GM21529 (cell line): ENCODE measurements at regions not wholly inside any gene's neighbourhood (a gene's known extent, or its start where the extent isn't known, plus 50 kb on each side); places are given as distances from the start of the nearest gene placed in this dataset.

ENCODE experiments used
- ATAC-seq: cut with Tn5 transposase; IDR thresholded peaks from one replicate; pipeline ENCODE4 v1.9.1; 2021; ENCODE audit not compliant: unreplicated experiment

- ATAC-seq: no peak
Measured at GRCh38 chr6:133630651-133631050, 258.3 kb upstream of the TCF21 start.

- ATAC-seq: no peak
Measured at GRCh38 chr6:133631421-133631820, 257.5 kb upstream of the TCF21 start.

- no peak for ATAC-seq
Measured at GRCh38 chr6:133632206-133632605, 256.7 kb upstream of the TCF21 start.

- no peak for ATAC-seq
Measured at GRCh38 chr6:133632906-133633305, 256.0 kb upstream of the TCF21 start.

- no peak for ATAC-seq
Measured at GRCh38 chr6:133634474-133634873, 254.4 kb upstream of the TCF21 start.

GRCh38 chr6:133635447-133635846 is 253.5 kb upstream of the TCF21 start:
- ATAC-seq: no peak

GRCh38 chr6:133637436-133637835 is 251.5 kb upstream of the TCF21 start:
- no peak for ATAC-seq

DNA sequence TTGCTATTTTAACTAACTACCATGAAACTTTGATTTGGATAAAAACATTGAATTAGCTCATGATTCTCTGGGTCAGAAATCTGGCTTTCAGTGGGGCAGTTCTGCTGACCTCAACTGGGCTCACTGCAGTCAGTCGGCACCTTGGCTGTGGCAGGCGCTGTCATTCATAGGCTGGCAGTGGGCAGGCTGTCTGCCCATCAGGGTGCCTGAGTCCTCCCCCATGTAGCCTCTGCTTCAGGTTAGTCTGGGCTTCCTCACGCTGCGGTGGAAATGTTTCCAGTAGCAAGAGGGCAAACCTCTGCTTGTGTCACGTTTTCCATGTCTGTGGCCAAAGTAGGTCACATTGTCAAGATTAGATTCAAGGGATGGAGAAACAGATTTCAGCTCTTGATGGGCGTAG is 251.0 kb upstream of the TCF21 start:
- ATAC-seq: no peak

DNA sequence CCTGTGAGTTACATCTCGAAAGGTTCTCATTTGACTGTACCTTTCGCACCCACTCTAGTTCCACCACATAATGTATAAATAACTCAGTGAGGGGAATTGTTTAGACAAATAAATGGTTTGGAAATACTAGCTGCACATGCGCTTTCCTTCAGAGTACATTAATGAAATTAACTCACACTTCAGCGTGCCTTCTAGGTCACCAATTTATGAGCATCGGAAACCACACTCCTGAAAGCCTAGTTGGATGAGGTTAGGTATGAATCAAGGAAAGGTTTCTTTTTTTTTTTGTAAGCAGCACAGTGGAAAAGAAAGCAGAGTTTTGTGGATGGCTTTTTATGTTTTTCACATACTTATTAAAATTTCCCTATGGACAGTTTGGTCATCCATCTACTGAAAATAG is 247.8 kb upstream of the TCF21 start:
- no peak for ATAC-seq

GRCh38 chr6:133644548-133644891 is 244.4 kb upstream of the TCF21 start:
- no peak for ATAC-seq

DNA sequence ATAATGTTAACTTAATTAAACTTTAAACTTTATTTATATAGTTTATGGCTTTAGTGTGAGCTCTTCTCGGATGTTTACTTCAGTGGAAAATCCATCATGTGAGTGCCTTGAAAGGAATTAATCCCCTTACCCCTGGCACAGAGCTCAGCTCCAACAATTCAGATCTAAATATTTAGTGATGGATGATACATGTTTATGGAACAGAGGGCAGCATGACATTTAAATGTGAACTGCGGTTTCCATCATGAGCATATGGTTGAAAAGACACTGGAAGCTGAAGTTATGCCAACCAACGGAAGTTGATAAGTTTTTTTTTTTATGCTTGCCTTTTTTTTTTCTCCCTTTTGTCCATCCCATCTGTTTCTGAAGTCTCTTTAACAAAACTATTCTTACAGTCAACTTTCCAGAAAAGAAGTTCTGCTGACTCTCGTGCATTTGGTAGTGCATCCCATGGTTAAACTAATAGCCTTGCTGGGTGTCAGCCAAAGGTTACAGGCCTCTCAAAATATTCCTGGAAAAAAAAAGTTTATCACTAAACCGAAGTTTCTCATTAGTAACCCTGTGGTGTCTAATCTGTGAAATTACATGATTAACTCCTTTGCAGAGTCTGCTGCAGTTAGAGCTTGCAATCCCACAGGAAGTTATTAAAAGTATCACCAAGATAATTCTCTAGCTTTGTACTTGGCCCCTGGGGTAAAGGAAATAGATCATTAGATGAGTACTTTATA is 243.9 kb upstream of the TCF21 start:
- ATAC-seq: no peak

- no peak for ATAC-seq
Measured at GRCh38 chr6:133645966-133646740, 242.8 kb upstream of the TCF21 start.

DNA sequence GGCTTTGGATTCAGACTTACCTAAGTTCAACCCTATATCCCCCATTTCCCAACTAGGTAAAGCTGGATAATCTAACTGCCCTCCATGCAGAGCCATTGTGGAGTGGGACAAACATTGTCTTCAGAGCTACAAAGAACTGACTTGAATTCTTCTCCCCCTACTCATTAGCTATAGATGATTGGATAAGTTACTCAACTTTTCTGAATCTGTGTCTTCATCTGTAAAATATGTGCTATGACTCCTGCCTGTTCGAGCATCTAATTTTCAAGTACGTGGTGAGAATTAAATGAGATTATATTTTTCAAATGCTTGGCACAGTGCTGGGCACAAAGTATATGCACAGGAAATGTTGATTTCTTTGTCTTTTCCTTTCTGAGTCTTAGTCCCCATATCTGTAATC is 240.3 kb upstream of the TCF21 start:
- ATAC-seq: no peak

- no peak for ATAC-seq
Measured at GRCh38 chr6:133671376-133671775, 217.5 kb upstream of the TCF21 start.

DNA sequence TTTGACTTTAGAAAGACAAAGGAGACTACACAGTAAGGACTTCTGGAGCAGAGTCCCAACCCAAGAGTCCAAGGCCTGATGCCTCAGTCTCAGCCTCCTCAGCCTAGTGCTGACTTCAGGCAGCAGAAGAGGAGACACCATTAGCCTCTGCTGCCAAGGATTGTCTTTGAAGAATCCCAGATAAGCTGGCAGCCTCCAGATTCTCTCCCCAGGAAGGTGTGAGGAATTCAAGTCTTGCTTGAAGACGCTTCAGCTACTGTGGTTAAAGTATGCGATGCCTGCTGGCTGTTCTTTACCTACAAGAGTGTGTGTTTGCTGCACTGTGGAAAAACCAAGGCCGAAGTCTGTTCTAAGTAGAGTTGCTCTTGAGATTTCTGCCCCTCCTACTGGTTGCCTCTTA is 215.9 kb upstream of the TCF21 start:
- no peak for ATAC-seq

GRCh38 chr6:133674661-133675060 is 214.3 kb upstream of the TCF21 start:
- no peak for ATAC-seq

DNA sequence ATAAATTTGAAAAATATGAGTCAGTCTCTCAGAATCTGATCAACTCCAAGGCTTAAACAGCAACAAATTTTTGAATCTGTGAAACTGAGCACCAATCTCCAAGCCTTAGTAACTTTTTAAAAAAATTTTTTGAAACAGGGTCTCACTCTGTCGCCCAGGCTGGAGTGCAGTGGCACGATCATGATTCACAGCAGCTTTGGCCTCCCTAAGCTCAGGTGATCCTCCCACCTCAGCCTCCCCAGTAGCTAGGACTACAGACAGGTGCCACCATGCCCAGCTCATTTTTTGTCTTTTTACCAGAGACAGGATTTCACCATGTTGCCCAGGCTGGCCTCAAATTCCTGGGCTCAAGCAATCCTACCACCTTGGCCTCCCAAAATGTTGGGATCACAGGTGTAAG is 207.9 kb upstream of the TCF21 start:
- no peak for ATAC-seq

DNA sequence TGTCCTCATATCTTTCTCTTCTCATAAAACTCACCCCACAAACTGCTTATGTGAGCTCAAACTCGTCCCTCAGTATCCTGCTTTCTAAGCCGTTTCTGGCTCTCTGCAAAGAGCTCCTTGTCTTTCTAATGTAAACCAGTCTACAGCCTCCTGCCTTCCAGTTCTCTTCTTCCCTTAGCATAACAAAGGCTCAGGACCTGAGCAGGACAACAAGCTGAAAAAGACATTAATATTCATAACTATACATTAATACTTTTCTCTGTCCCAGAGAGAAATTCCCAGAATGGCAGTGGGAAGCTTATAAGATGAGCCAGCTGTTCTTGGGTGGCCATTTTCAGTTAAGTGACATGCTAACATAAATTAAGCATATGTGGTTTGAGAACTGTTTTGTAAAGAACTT is 207.0 kb upstream of the TCF21 start:
- ATAC-seq: no peak

DNA sequence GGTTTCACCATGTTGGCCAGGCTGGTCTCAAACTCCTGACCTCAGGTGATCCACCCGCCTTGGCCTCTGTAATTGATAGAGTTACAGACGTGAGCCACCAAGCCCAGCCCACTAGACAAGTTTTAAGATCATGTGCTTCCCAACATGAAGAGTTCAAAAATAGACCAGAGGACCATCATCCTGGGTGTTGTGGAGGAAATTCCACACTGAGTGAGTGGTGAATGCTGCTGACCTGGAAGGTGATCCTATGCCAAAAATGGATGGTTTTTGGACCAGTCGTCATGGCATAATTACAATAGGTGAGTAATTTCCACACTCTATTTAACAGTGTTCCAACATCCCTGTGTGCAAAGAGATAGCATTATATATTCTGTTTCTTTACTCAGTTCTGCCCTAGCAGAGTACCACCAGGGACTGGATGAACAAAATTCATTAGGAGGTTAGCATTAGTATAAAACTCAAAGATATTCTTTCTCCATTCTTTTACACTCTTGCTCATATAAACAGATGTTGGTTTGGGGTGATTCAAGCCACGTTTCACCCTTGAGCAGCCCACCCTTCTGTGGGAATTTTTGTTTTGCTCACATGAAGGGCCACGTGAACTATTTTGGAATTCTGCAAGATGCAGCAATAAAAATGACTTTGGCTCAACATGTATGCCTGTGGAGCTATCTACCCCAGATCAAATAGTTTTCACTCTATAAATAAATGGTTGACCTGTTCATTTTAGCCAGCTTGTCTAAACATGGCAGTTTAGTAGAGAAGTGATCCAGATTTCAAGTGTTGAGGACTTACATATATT is 206.2 kb upstream of the TCF21 start:
- no peak for ATAC-seq

DNA sequence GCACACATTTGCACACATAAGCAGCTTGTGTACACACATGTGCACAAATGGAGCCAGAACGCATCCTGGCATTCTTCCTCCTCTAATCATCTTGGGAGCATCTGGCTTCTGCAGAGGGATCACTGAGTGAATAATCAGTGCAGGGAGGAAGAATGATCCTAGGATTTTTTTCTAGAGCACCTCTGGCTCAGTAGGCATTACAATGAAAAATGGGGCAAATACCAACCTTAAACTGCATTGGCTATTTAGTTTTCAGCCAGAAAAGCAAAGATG is 205.7 kb upstream of the TCF21 start:
- no peak for ATAC-seq

- ATAC-seq: no peak
Measured at GRCh38 chr6:133683606-133684005, 205.3 kb upstream of the TCF21 start.
